ENCODE measurements at regions not wholly inside any gene's neighbourhood (a gene's known extent, or its start where the extent isn't known, plus 50 kb on each side); places are given as distances from the start of the nearest gene placed in this dataset.
A peak's percentile ranks its signal among the peaks of the same experiment; 100 is the strongest.

DNA sequence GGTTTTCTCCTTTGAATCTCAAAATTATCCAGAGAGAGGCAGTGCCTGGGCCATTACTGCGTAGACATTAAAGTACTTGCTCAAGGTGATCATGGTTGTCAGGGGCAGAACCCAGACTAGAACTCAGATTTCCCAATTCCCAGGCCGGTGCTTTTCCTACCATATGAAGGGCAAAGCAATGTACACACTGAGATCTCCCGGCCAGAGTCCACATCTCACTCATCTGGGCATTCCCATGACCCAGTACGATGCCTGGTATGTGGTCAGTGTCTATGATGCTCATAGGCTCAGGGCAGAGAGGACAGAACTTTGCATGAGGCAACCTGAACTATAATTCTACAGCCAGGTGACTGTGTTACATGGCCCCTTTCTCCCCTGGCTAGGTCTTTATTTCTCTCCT lies 531.4 kb downstream of the TDRD15 start:
- H3K4ac ChIP-seq (ENCODE audit: low read length), result no peak overlapping the region
- H3K79me1 ChIP-seq (ENCODE audit: low read depth, low read length), result no peaks in the 10 kb centered on the region
- H2BK120ac ChIP-seq (ENCODE audit: low read depth, low read length), result no peak overlapping the region
- no peak overlapping the region for H3K23ac ChIP-seq (ENCODE audit: low read depth, low read length, poor library complexity)
- no peaks in the 10 kb centered on the region for H3K9me3 ChIP-seq (replicated peaks in 1 of 2; ENCODE audit: control insufficient read depth in 2 of 2, insufficient read depth in 1 of 2, low read depth in 1 of 2, low read length in 2 of 2)
- no peak overlapping the region for H2BK5ac ChIP-seq (ENCODE audit: low read length)
- no CpG with 5 or more reads among the region's 4 CpGs for WGBS, 2 donors (ENCODE audit: extremely low coverage in 2 of 2, insufficient read length in 2 of 2, insufficient replicate concordance in 1 of 2)
- peaks cover 0 to 7% of the 10 kb centered on the region in 2 donors for H3K4me1 ChIP-seq (ENCODE audit: control insufficient read depth in 2 of 2, insufficient read depth in 1 of 2, low read depth in 1 of 2, low read length in 2 of 2)
- H3K36me3 ChIP-seq (replicated peaks in 1 of 2; ENCODE audit: control insufficient read depth in 2 of 2, insufficient read depth in 2 of 2, low read length in 2 of 2), result no peaks in the 10 kb centered on the region
- no peak overlapping the region for H2BK15ac ChIP-seq (ENCODE audit: low read length)
- no peak overlapping the region for H3K9ac ChIP-seq (ENCODE audit: low read depth, low read length, poor library complexity)
- no peaks in the 10 kb centered on the region for H3K27me3 ChIP-seq (ENCODE audit: control insufficient read depth in 3 of 3, insufficient read depth in 3 of 3, low read depth in 1 of 3, low read length in 3 of 3)
- no peak overlapping the region for H2BK12ac ChIP-seq (ENCODE audit: low read length)
- H2AK5ac ChIP-seq (ENCODE audit: low read depth, low read length), result no peak overlapping the region
- no peak overlapping the region for H3K4me2 ChIP-seq (ENCODE audit: insufficient read depth, low read length, poor library complexity, severe bottlenecking)
- no peak overlapping the region for H4K91ac ChIP-seq (ENCODE audit: low read depth, low read length, poor library complexity)
- H3K18ac ChIP-seq (ENCODE audit: low read length), result peak overlapping the region; percentile 45
- H4K8ac ChIP-seq (ENCODE audit: low read depth, low read length), result no peak overlapping the region
- no peak for DNase-seq (ENCODE audit: low spot score)
- H3K4me3 ChIP-seq (ENCODE audit: low read length in 2 of 2), result no peak overlapping the region
- H3K27ac ChIP-seq (replicated peaks; ENCODE audit: low read length), result no peak overlapping the region
- no peak overlapping the region for H2AFZ ChIP-seq (ENCODE audit: low read length)
- no peak overlapping the region for H3K14ac ChIP-seq (ENCODE audit: low read length)

DNA sequence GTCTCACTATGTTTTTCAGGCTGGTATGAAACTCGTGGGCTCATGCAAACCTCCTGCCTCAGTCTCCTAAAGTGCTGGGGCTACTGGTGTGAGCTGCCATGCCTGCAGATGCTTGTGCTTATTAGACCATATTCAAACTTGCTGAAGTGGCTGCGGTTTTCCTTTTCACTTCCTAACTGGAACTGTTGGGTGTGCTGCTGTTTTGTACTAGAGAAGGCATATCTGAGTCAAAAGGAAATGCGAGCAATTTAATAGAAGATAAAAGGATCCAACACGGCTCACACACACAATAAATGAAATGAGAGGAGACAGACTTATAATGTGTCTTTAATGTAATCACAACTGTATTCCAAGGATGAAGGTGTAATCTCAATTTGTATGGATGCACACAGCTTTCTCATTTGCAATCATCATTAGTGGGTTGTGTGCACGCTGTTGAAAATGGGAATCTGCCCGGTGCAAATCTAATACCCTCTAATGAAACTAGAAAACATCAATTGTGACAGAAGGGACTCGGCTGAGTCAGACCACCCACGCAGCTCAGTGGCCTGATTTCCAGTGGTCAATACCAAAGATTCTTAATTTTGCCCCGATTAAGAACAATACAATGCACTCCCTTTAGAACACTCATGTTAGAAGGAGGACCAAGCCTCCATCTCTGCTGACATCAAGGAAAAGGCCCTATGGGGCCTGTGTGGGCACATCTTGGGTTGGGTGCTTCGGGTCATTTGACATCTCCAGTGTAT lies 532.7 kb downstream of the TDRD15 start:
- H3K4me1 ChIP-seq (ENCODE audit: control insufficient read depth in 2 of 2, insufficient read depth in 1 of 2, low read depth in 1 of 2, low read length in 2 of 2), result peaks cover 0 to 7% of the 10 kb centered on the region in 2 donors
- H3K27me3 ChIP-seq (ENCODE audit: control insufficient read depth in 3 of 3, insufficient read depth in 3 of 3, low read depth in 1 of 3, low read length in 3 of 3), result no peaks in the 10 kb centered on the region
- H3K27ac ChIP-seq (replicated peaks; ENCODE audit: low read length), result no peak overlapping the region
- no peak overlapping the region for H4K8ac ChIP-seq (ENCODE audit: low read depth, low read length)
- H3K9me3 ChIP-seq (replicated peaks in 1 of 2; ENCODE audit: control insufficient read depth in 2 of 2, insufficient read depth in 1 of 2, low read depth in 1 of 2, low read length in 2 of 2), result no peaks in the 10 kb centered on the region
- no peak overlapping the region for H2AFZ ChIP-seq (ENCODE audit: low read length)
- no peak overlapping the region for H3K9ac ChIP-seq (ENCODE audit: low read depth, low read length, poor library complexity)
- H2BK120ac ChIP-seq (ENCODE audit: low read depth, low read length), result no peak overlapping the region
- H2AK5ac ChIP-seq (ENCODE audit: low read depth, low read length), result no peak overlapping the region
- no CpG with 5 or more reads among the region's 10 CpGs for WGBS, 2 donors (ENCODE audit: extremely low coverage in 2 of 2, insufficient read length in 2 of 2, insufficient replicate concordance in 1 of 2)
- no peak overlapping the region for H2BK15ac ChIP-seq (ENCODE audit: low read length)
- no peak overlapping the region for H3K4me2 ChIP-seq (ENCODE audit: insufficient read depth, low read length, poor library complexity, severe bottlenecking)
- H3K23ac ChIP-seq (ENCODE audit: low read depth, low read length, poor library complexity), result no peak overlapping the region
- DNase-seq (ENCODE audit: low spot score), result no peak
- H2BK5ac ChIP-seq (ENCODE audit: low read length), result no peak overlapping the region
- no peak overlapping the region for H2BK12ac ChIP-seq (ENCODE audit: low read length)
- no peak overlapping the region for H3K4me3 ChIP-seq (ENCODE audit: low read length in 2 of 2)
- no peaks in the 10 kb centered on the region for H3K36me3 ChIP-seq (replicated peaks in 1 of 2; ENCODE audit: control insufficient read depth in 2 of 2, insufficient read depth in 2 of 2, low read length in 2 of 2)
- no peaks in the 10 kb centered on the region for H3K79me1 ChIP-seq (ENCODE audit: low read depth, low read length)
- no peak overlapping the region for H4K91ac ChIP-seq (ENCODE audit: low read depth, low read length, poor library complexity)
- H3K4ac ChIP-seq (ENCODE audit: low read length), result no peak overlapping the region
- no peak overlapping the region for H3K14ac ChIP-seq (ENCODE audit: low read length)
- H3K18ac ChIP-seq (ENCODE audit: low read length), result no peak overlapping the region

DNA sequence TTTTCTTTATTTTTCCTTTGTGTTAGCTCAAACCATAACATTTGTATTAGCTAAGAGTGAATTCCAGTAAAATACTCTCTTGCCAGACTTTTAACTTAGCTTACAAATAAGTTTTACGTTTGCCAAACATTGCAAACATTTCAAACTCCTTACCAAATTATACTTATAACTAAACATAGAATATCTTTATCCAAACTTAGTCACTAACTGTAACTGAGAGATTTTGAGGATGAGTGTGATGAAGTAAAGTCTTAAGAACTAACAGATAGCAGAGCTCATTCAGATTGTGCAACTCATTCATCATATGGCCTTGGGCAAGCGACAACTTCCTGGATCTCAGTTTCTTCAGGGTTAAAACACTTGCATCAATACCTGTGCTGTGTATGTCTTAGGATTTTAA lies 533.7 kb downstream of the TDRD15 start:
- Histone ChIP-seq H2BK15ac (ENCODE audit: low read length) (no peak overlapping the region), H3K4ac (ENCODE audit: low read length) (no peak overlapping the region), H4K91ac (ENCODE audit: low read depth, low read length, poor library complexity) (no peak overlapping the region), H3K23ac (ENCODE audit: low read depth, low read length, poor library complexity) (no peak overlapping the region), H3K79me1 (ENCODE audit: low read depth, low read length) (no peaks in the 10 kb centered on the region), H3K36me3 (replicated peaks in 1 of 2; ENCODE audit: control insufficient read depth in 2 of 2, insufficient read depth in 2 of 2, low read length in 2 of 2) (no peaks in the 10 kb centered on the region), H3K9ac (ENCODE audit: low read depth, low read length, poor library complexity) (no peak overlapping the region), H3K14ac (ENCODE audit: low read length) (no peak overlapping the region), H3K18ac (ENCODE audit: low read length) (no peak overlapping the region), H2BK120ac (ENCODE audit: low read depth, low read length) (no peak overlapping the region), H3K27ac (replicated peaks; ENCODE audit: low read length) (no peak overlapping the region), H2AFZ (ENCODE audit: low read length) (no peak overlapping the region), H3K27me3 (ENCODE audit: control insufficient read depth in 3 of 3, insufficient read depth in 3 of 3, low read depth in 1 of 3, low read length in 3 of 3) (no peaks in the 10 kb centered on the region), H2BK12ac (ENCODE audit: low read length) (no peak overlapping the region), H3K9me3 (replicated peaks in 1 of 2; ENCODE audit: control insufficient read depth in 2 of 2, insufficient read depth in 1 of 2, low read depth in 1 of 2, low read length in 2 of 2) (no peaks in the 10 kb centered on the region), H3K4me3 (ENCODE audit: low read length in 2 of 2) (no peak overlapping the region), H3K4me1 (ENCODE audit: control insufficient read depth in 2 of 2, insufficient read depth in 1 of 2, low read depth in 1 of 2, low read length in 2 of 2) (peaks cover 0 to 6% of the 10 kb centered on the region in 2 donors), H2BK5ac (ENCODE audit: low read length) (no peak overlapping the region), H4K8ac (ENCODE audit: low read depth, low read length) (no peak overlapping the region), H2AK5ac (ENCODE audit: low read depth, low read length) (no peak overlapping the region), H3K4me2 (ENCODE audit: insufficient read depth, low read length, poor library complexity, severe bottlenecking) (no peak overlapping the region)
- DNase-seq (ENCODE audit: low spot score), result no peak
- WGBS, 2 donors (ENCODE audit: extremely low coverage in 2 of 2, insufficient read length in 2 of 2, insufficient replicate concordance in 1 of 2), result 100% methylated on average over 1 of the region's 2 CpGs

DNA sequence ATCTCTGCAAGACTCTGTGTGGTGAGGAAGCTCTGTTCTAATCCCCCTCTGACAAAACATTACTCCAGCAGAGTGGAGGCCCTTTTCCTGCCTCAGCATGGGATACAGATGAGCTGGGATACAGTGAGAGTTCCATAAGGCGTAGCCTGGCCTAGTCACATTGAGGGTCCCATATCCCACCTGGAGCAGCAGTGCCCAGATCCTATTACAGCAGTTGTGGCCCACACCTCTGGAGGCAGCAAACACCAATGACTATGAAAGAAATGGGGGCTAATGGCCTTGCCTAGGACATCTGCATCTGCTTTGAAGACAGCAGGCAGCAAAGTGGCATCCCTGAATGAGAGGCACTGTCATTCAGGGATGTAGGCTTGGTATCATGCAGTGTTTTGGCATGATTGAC lies 534.5 kb downstream of the TDRD15 start:
- no peak overlapping the region for H3K14ac ChIP-seq (ENCODE audit: low read length)
- no peak overlapping the region for H3K4me2 ChIP-seq (ENCODE audit: insufficient read depth, low read length, poor library complexity, severe bottlenecking)
- H2AK5ac ChIP-seq (ENCODE audit: low read depth, low read length), result no peak overlapping the region
- no peaks in the 10 kb centered on the region for H3K79me1 ChIP-seq (ENCODE audit: low read depth, low read length)
- peak overlapping the region; percentile 25 for H3K9ac ChIP-seq (ENCODE audit: low read depth, low read length, poor library complexity)
- no peak overlapping the region for H2BK120ac ChIP-seq (ENCODE audit: low read depth, low read length)
- no peak overlapping the region for H3K4ac ChIP-seq (ENCODE audit: low read length)
- no peak overlapping the region for H2BK15ac ChIP-seq (ENCODE audit: low read length)
- no peak overlapping the region for H2AFZ ChIP-seq (ENCODE audit: low read length)
- no peaks in the 10 kb centered on the region for H3K9me3 ChIP-seq (replicated peaks in 1 of 2; ENCODE audit: control insufficient read depth in 2 of 2, insufficient read depth in 1 of 2, low read depth in 1 of 2, low read length in 2 of 2)
- H3K4me3 ChIP-seq (ENCODE audit: low read length in 2 of 2), result peak overlapping the region in 1 of 2 donors; percentile 35
- peaks cover 0 to 2% of the 10 kb centered on the region in 2 donors for H3K4me1 ChIP-seq (ENCODE audit: control insufficient read depth in 2 of 2, insufficient read depth in 1 of 2, low read depth in 1 of 2, low read length in 2 of 2)
- H3K36me3 ChIP-seq (replicated peaks in 1 of 2; ENCODE audit: control insufficient read depth in 2 of 2, insufficient read depth in 2 of 2, low read length in 2 of 2), result no peaks in the 10 kb centered on the region
- no peak overlapping the region for H3K18ac ChIP-seq (ENCODE audit: low read length)
- H4K8ac ChIP-seq (ENCODE audit: low read depth, low read length), result no peak overlapping the region
- no peak overlapping the region for H3K23ac ChIP-seq (ENCODE audit: low read depth, low read length, poor library complexity)
- H3K27me3 ChIP-seq (ENCODE audit: control insufficient read depth in 3 of 3, insufficient read depth in 3 of 3, low read depth in 1 of 3, low read length in 3 of 3), result no peaks in the 10 kb centered on the region
- H2BK12ac ChIP-seq (ENCODE audit: low read length), result no peak overlapping the region
- WGBS, 2 donors (ENCODE audit: extremely low coverage in 2 of 2, insufficient read length in 2 of 2, insufficient replicate concordance in 1 of 2), result no CpG with 5 or more reads among the region's 1 CpG
- H2BK5ac ChIP-seq (ENCODE audit: low read length), result no peak overlapping the region
- no peak overlapping the region for H3K27ac ChIP-seq (replicated peaks; ENCODE audit: low read length)
- DNase-seq (ENCODE audit: low spot score), result no peak
- no peak overlapping the region for H4K91ac ChIP-seq (ENCODE audit: low read depth, low read length, poor library complexity)
